ENCODE measurements at regions not wholly inside any gene's neighbourhood (a gene's known extent, or its start where the extent isn't known, plus 50 kb on each side); places are given as distances from the start of the nearest gene placed in this dataset.

GRCh38 chr5:53777864-53778618, 217.6 kb downstream of the NDUFS4 start:
- DNase-seq, result no peak
- Mint-ChIP-seq H3K27me3 (ENCODE audit: insufficient read depth) (no peaks in the 10 kb centered on the region), H3K4me3 (no peak overlapping the region), H3K9me3 (no peaks in the 10 kb centered on the region), H3K27ac (no peak overlapping the region), H3K4me1 (peaks cover 9% of the 10 kb centered on the region), H3K36me3 (ENCODE audit: low read depth) (no peaks in the 10 kb centered on the region)
- no peak for TF ChIP-seq CTCF (conservative IDR thresholded peaks at IDR 0.05)
- WGBS, 2 experiments (ENCODE audit: insufficient coverage in 1 of 2, insufficient read length in 1 of 2), result 92 to 95% methylated on average over 3 to 5 of the region's 5 CpGs
- no peak overlapping the region for H3K4me3 ChIP-seq (ENCODE audit: low read length)
- H3K9ac ChIP-seq (ENCODE audit: extremely low read depth, low read length, poor library complexity, severe bottlenecking), result no peak overlapping the region
- H3K27me3 ChIP-seq (ENCODE audit: control insufficient read depth, insufficient read depth, low read length, poor library complexity, severe bottlenecking), result no peaks in the 10 kb centered on the region
- peaks cover 9% of the 10 kb centered on the region for H3K4me1 ChIP-seq (ENCODE audit: control insufficient read depth, insufficient read depth, low read length)
- H3K36me3 ChIP-seq (ENCODE audit: control insufficient read depth, insufficient read depth, low read length), result no peaks in the 10 kb centered on the region
- no peaks in the 10 kb centered on the region for H3K9me3 ChIP-seq (ENCODE audit: control insufficient read depth, low read length)
- no peak overlapping the region for H3K27ac ChIP-seq (ENCODE audit: low read depth, low read length)

GRCh38 chr5:53779541-53779981, 219.1 kb downstream of the NDUFS4 start:
- H3K27ac Mint-ChIP-seq, result no peak overlapping the region
- DNase-seq, result no peak

GRCh38 chr5:53782620-53783019, 222.2 kb downstream of the NDUFS4 start:
- WGBS, 2 experiments (ENCODE audit: insufficient coverage in 1 of 2, insufficient read length in 1 of 2), result 88% methylated on average over 4 of the region's 4 CpGs; no CpG with 5 or more reads in 1 of the 2 experiments
- Mint-ChIP-seq H3K4me3 (no peak overlapping the region), H3K27me3 (ENCODE audit: insufficient read depth) (no peaks in the 10 kb centered on the region), H3K36me3 (ENCODE audit: low read depth) (no peaks in the 10 kb centered on the region), H3K27ac (peak overlapping the region; percentile 10), H3K9me3 (no peaks in the 10 kb centered on the region), H3K4me1 (peaks cover 31% of the 10 kb centered on the region)
- H3K9ac ChIP-seq (ENCODE audit: extremely low read depth, low read length, poor library complexity, severe bottlenecking), result no peak overlapping the region
- no peak overlapping the region for H3K27ac ChIP-seq (ENCODE audit: low read depth, low read length)
- no peaks in the 10 kb centered on the region for H3K9me3 ChIP-seq (ENCODE audit: control insufficient read depth, low read length)
- peaks cover 16% of the 10 kb centered on the region for H3K4me1 ChIP-seq (ENCODE audit: control insufficient read depth, insufficient read depth, low read length)
- peak overlapping the region; percentile 27 for H3K4me3 ChIP-seq (ENCODE audit: low read length)
- no peak for TF ChIP-seq CTCF (conservative IDR thresholded peaks at IDR 0.05)
- no peak for DNase-seq
- no peaks in the 10 kb centered on the region for H3K27me3 ChIP-seq (ENCODE audit: control insufficient read depth, insufficient read depth, low read length, poor library complexity, severe bottlenecking)
- H3K36me3 ChIP-seq (ENCODE audit: control insufficient read depth, insufficient read depth, low read length), result no peaks in the 10 kb centered on the region

More at GRCh38 chr5:53779541-53779981, 219.1 kb downstream of the NDUFS4 start:
- Histone ChIP-seq H3K4me3 (ENCODE audit: low read length) (no peak overlapping the region), H3K27me3 (ENCODE audit: control insufficient read depth, insufficient read depth, low read length, poor library complexity, severe bottlenecking) (no peaks in the 10 kb centered on the region), H3K27ac (ENCODE audit: low read depth, low read length) (no peak overlapping the region), H3K36me3 (ENCODE audit: control insufficient read depth, insufficient read depth, low read length) (no peaks in the 10 kb centered on the region), H3K4me1 (ENCODE audit: control insufficient read depth, insufficient read depth, low read length) (peaks cover 16% of the 10 kb centered on the region), H3K9me3 (ENCODE audit: control insufficient read depth, low read length) (no peaks in the 10 kb centered on the region), H3K9ac (ENCODE audit: extremely low read depth, low read length, poor library complexity, severe bottlenecking) (no peak overlapping the region)
- Mint-ChIP-seq H3K4me1 (peaks cover 22% of the 10 kb centered on the region), H3K27me3 (ENCODE audit: insufficient read depth) (no peaks in the 10 kb centered on the region), H3K4me3 (no peak overlapping the region), H3K36me3 (ENCODE audit: low read depth) (no peaks in the 10 kb centered on the region), H3K9me3 (no peaks in the 10 kb centered on the region)
- no peak for TF ChIP-seq CTCF (conservative IDR thresholded peaks at IDR 0.05)
- 80% methylated on average over 4 of the region's 4 CpGs; no CpG with 5 or more reads in 1 of the 2 experiments for WGBS, 2 experiments (ENCODE audit: insufficient coverage in 1 of 2, insufficient read length in 1 of 2)
